GM20000 (cell line): ENCODE measurements at regions not wholly inside any gene's neighbourhood (a gene's known extent, or its start where the extent isn't known, plus 50 kb on each side); places are given as distances from the start of the nearest gene placed in this dataset.
A peak's percentile ranks its signal among the peaks of the same experiment; 100 is the strongest.
"Not testable (repeated sequence)": the region's sequence is repeated elsewhere in the genome, so short reads cannot be mapped to it uniquely, and the experiment has no call there.

Experiments used
- DNase-seq: peaks from one replicate; pipeline ENCODE4 v3.0.0; 2012; ENCODE audit warnings: low spot score
- TF ChIP-seq, protein P1 (sequence below): IDR thresholded peaks from 2 replicates; pipeline ENCODE4 v1.5.1; 2012; ENCODE audit warnings: mild to moderate bottlenecking, control low read depth; ENCODE audit errors: extremely low read depth, missing control alignments

DNA sequence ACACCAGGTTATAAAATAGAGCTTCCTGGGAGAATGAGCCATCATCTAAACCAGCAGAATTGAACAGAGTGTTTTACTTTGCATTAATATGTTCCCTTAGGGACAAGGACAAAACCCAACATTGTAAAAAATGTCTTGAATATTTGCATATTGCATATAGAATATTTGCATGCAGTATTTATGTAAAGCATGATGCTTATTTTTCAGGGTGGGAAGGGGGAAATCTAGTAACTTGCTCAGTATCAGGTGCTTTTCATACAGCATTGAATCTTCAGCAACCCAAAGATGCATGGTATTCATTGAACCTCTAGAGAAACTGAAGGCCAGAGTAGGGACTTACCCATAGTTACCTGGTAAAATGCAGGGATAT lies 409.2 kb upstream of the ZMIZ1 start:
- DNase-seq = no peak
- TF ChIP-seq, protein P1, sequence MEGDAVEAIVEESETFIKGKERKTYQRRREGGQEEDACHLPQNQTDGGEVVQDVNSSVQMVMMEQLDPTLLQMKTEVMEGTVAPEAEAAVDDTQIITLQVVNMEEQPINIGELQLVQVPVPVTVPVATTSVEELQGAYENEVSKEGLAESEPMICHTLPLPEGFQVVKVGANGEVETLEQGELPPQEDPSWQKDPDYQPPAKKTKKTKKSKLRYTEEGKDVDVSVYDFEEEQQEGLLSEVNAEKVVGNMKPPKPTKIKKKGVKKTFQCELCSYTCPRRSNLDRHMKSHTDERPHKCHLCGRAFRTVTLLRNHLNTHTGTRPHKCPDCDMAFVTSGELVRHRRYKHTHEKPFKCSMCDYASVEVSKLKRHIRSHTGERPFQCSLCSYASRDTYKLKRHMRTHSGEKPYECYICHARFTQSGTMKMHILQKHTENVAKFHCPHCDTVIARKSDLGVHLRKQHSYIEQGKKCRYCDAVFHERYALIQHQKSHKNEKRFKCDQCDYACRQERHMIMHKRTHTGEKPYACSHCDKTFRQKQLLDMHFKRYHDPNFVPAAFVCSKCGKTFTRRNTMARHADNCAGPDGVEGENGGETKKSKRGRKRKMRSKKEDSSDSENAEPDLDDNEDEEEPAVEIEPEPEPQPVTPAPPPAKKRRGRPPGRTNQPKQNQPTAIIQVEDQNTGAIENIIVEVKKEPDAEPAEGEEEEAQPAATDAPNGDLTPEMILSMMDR = no peak

DNA sequence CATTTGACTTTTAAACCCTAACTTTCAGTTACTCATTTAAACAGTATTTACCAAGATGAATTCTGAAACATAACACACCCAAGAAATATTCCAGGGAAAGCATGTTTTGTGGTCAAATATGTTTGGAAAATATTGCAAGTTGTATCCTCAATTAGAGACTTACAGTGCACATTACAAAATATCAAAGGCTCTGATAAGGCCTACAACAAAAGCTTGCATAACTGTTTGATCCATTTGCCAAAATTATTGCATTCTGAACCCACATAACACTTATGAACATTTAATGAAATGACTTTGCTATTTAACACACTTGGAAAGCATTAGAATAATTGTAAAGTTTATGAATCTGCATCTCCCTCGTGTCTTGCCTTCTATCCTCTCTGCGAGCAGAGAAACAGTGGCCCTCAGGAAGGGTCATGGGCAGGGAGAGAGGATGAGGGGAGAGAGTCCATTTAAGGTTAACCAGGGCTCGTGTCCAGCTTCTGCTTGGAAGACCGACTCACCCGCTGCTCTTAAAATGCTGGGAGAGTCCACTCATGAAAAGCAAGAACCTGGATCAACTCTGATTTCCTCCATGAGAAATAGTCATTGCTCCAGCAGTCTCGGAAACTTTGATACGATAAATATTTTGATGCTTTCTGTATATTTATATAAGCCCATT lies 408.2 kb upstream of the ZMIZ1 start:
- DNase-seq = no peak
- TF ChIP-seq, protein P1 = no peak

DNA sequence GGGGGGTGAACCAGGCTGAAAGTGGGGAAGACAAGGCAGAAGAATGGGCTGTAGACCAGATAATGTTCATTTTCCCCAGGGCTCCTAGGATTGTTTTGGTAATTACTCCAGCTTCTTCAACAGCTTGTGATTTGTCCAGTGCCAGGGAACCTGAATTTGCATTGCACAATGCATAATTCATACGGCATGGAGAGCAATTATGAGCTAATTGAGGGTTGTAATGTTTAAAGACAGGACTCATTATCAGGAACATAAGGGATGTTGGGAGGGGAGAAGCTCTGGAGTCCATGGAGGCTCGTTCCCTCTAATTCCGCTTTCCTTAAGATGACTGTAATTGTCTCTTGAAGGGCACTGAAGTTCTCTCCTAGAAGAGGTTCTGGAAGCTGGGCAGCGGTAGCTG lies 405.0 kb upstream of the ZMIZ1 start:
- TF ChIP-seq, protein P1 = no peak
- no peak for DNase-seq

DNA sequence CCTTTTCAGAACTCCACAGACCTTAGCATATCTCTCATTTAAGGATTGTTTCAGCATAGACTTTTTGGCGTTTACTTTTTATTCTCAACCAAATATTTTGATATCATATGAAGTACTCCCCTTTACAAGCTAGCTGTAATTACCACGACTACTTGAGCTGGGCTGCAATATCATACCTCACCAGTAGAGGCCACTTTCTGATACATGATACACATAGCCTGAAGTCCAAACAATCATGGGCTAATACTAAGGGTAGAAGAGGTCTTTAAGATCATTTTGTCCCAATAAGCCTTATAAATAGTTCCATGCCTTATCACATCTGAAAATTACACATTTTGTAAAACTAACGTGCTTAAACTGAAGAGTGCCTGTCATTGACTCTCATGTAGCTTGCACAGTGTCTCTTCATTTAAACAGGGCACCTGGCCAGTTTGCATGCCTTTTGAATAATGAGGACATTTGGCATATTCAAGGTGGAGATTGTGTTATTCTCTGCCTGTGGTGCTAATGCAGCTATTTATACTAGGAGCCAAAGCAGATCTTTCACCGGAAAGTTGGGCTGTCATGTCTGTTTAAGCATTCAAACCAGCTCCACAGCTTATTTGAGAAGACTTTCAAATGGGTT lies 403.7 kb upstream of the ZMIZ1 start:
- TF ChIP-seq, protein P1 = peak; percentile 46
- peak; percentile 19 for DNase-seq

DNA sequence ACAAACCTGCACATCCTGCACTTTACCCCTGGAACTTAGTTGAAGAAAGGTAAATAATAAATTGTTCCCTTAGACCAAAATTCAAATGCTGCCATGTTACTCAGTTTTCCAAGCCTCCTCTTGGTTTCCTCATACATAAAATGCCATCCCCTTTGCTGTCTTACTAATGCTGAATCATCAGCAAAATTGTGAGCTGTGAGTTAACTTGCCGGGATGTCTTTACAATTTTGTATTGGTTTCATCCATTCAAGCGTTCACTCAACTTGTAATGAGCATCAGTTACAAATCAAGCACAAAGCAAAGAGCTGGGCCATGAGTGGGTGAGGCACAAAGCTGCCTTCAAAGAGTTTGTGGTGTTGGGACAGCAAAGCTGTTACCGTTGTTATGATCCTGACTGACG lies 395.8 kb upstream of the ZMIZ1 start:
- TF ChIP-seq, protein P1 = no peak
- no peak for DNase-seq

DNA sequence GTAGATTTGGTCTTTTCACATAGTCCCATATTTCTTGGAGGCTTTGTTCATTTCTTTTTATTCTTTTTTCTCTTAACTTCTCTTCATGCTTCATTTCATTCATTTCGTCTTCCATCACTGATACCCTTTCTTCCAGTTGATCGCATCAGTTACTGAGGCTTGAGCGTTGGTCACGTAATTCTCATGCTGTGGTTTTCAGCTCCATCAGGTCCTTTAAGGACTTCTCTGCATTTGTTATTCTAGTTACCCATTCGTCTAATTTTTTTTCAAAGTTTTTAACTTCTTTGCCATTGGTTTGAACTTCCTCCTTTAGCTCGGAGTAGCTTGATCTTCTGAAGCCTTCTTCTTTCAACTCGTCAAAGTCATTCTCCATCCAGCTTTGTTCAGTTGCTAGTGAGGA lies 387.6 kb upstream of the ZMIZ1 start:
- not testable (repeated sequence) for DNase-seq

DNA sequence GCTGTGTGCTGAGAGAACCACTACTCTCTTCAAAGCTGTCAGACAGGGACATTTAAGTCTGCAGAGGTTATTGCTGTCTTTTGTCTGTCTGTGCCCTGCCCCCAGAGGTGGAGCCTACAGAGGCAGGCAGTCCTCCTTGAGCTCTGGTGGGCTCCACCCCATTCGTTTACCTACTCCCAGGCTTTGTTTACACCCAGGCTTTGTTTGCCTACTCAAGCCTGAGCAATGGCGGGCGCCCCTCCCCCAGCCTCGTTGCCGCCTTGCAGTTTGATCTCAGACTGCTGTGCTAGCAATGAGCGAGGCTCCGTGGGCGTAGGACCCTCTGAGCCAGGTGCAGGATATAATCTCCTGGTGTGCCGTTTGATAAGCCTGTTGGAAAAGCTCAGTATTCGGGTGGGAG lies 386.8 kb upstream of the ZMIZ1 start:
- DNase-seq = not testable (repeated sequence)

DNA sequence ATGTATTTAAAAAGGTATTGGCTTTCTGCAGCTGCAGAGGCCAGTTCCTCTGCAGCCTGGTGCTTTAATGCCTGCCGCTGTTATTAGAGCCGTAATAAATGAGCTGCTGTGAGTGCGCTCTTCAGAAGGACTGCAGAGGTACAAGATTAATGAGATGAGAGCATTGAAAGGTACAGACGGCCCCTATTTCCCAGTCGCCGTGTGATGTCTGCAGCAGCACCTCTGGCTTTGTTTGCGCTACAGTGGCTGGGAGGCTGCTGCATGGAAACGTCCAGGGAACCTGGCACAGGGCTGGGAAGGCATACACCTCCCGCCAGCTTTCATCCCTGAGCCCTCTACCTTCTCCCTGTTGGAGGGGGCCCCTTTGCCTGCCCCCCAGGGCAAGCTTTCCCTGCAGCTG lies 383.8 kb upstream of the ZMIZ1 start:
- no peak for DNase-seq
- TF ChIP-seq, protein P1 = no peak
